ENCODE measurements at regions not wholly inside any gene's neighbourhood (a gene's known extent, or its start where the extent isn't known, plus 50 kb on each side); places are given as distances from the start of the nearest gene placed in this dataset.

DNA sequence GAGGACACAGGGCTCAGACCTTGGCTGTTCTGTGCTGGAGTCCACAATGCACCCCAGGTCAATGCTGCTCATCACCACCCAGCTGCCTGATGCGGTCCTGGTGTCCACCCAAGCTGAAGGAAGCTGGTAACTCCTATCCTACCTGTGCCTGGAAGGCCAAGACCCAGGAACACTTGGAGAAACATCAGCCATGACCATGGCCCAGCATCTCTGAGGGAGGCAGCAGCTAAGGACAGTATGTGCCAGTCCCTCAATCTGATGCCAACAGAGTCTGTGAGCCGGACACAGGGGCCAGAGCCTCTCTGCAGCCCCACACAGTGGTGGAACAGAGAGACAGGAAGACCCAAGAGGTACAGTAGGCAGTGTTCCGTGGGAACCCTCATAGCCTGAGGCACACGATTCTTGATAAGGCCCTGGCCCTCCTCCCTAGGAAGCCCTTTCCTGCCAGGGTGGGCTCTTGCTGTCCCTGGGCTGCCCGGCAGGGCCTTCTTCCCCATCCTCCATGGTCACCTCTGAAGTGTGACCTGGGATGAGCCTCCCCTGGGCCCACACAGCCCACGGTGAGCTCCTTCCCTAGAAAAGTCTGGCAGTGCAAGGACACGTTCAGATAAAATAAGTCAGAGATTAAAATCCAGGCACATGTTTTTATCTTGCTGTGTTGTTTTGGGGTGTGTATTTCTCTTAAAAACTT is 170.7 kb downstream of the THBS2 start:
- DNase-seq (ENCODE audit: low spot score): no peak

DNA sequence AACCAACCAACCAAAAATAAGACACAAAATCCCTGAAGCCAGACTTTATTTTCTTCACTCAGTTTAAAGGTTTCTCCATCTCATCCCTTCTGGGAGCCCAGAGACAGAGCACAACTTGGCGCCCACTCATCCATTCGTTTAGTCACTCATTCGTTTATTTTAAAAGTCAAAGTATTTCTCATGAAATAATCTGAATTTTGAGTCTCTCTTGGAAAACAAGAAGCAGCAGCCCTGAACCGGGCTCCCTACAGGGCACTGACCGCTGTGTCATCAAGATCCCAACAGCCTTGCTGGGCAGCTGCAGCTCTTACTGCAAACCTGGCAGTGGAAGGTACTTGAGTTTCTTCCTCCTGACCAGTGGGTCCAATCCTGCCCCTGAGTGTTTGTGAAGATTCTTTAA is 171.6 kb downstream of the THBS2 start:
- DNase-seq (ENCODE audit: low spot score): no peak

DNA sequence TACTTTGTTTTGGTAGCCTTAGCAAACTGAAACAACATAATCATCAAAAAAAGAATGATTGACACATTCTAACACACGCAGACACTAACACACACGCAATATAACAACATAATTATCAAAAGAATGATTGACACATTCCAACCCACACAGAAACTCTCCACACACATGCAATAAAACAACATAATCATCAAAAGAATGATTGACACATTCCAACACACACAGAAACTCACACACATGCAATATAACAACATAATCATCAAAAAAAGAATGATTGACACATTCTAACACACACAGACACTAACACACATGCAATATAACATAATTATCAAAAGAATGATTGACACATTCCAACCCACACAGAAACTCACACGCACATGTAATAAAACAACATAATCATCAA is 172.4 kb downstream of the THBS2 start:
- no peak for DNase-seq (ENCODE audit: low spot score)

DNA sequence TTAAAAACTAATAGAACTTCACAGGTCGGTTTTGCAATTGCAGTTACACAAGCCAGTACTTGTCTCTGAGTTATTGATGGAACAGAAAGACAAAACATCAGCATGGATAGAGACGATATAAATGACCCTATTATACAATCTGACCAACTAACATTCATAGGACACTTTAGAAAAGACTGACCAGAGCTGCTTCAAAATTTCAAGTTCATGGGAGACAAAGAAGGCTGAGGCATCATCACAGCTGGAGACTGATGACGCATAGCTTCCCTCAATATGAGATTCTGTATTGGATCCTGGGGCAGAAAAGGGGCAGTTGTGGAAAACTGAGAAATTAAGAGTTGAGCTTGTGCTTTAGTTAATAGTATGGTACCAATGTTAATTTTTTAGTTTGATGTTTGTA is 174.0 kb downstream of the THBS2 start:
- DNase-seq (ENCODE audit: low spot score): no peak

DNA sequence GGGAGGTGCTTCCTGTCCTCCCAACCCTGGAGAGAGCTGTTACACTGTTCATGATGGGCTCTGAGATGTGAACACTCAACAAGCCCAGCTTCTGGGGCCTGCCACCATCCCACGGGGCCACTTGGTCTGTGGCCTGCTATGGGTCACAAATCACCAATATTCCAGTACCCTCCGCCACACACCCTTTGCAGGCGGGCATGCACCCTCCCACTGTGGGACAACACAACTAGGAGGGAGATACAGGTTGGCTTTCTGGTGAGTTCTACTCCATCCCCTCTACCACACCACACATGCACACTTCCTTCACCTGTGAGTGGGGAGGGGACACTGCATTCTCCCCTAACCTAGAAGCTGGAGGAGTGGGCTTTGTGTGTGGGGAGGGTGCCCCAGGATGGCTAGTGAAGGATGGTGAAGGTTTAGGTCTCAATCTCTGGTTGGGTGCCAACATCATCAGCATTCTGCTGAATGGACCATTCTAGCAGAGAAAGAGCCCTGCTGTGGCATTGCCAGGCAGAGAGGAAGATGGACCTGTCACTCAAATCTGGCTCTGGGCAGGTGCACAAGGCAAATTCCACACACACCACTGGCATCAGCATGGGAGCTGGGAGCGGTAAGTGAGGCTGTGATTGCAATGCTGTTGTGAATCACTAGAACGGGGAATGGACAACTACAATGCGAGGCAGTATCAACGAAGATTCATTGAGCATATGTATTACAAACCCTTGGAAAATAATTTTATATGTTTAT is 175.1 kb downstream of the THBS2 start:
- DNase-seq (ENCODE audit: low spot score): no peak

DNA sequence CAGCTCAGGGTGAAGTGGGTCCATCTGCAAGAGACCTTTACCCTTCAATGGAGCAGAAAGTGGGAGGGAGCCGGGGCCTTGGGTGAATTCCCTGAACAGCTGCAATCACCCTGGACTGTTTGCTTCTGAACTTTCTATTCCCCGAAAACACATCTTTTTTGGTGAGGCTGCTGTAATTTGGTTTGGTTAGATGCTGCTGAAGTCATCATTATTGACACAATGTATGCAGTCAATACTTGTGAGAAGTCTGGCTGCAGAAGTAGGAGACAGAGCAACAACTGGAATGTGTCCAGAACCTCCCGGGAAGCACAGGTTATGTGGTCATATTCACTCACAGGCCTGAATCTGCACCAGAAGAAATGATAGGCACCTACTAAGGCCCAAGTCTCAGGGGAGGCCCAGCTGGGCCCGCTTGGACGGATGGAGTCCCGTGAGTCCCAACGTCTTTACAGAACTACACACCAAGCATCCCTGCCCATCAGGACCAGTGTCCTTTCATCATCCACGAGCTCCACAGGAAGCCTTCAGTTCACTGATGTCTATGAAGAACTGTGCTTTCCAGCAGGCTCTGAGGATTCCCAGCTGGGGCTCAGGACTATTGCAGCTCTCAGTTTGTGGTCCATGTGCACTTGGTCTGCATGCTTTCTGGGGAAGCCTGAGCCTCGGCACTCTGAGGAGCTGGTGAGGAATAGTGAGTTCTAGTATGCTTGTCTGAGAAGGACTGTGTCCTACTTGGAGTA is 177.6 kb downstream of the THBS2 start:
- no peak for DNase-seq (ENCODE audit: low spot score)

DNA sequence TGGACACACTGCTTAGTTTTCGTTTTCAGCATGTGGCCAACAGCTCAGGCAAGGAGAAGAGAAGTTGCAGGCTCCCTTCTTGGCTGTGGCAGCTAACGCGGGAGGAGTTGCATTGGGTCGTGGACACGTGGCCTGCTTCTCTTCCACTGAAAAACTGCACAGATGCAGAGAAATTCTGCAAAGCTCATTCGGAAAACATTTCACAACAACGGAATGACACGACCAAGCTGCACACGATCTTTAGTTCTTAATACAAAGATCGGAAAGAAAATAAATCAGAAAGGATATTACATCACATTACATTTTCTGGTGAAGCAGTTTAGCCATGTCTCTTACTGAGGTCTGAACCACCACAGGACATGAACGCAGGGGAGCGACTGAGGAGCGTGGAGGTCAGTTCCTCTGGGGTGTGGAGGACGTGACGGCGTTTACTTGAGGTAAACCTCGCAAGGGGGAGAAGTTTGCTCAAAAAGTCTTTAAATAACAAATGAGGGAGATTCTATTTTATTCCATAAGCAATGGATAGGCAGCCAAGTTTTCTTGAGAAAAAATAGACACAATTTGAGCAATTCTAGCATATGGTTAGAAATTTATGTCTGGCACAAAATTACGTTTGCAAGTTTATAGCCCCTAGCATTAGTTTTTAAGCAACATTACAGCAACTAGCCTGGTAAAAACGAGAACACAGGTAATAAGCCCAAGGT is 178.3 kb downstream of the THBS2 start:
- no peak for DNase-seq (ENCODE audit: low spot score)

DNA sequence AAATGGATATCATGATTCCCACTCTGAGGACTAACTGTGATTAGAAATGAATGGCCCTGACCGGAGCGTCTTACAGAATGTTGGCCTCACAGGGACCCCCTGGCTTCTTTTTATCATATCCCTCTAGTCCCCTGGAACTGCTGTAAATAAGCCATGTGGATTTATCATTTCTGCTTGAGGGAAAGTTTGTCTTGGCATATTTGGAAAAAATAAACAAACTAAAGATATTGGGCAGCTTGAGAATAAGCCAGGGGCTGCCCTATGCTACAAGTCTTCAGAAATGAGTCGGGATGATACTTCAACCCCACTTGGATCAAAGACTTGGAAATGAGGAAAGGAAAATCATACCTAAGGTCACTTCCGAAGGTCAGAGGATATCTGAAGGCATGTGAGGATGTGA is 179.1 kb downstream of the THBS2 start:
- DNase-seq (ENCODE audit: low spot score): no peak

DNA sequence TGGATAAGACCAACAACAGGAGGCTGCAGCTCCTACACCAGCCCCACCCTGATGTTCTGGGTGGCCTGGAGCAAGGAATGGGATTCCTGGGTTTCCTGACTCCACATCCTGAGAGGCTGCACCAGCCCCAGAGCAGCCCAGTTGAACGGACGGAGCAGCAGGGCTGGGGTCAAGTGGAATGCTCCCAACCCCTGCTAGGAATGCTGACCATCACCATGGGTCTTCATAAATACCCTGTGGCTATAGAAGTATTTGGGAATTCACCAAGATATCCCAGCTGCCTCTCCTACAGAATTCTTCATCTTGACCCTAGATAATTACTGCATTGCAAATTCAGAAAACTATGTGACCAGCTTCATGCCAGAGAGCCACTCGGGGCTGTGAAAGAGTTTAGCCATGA is 180.3 kb downstream of the THBS2 start:
- no peak for DNase-seq (ENCODE audit: low spot score)

DNA sequence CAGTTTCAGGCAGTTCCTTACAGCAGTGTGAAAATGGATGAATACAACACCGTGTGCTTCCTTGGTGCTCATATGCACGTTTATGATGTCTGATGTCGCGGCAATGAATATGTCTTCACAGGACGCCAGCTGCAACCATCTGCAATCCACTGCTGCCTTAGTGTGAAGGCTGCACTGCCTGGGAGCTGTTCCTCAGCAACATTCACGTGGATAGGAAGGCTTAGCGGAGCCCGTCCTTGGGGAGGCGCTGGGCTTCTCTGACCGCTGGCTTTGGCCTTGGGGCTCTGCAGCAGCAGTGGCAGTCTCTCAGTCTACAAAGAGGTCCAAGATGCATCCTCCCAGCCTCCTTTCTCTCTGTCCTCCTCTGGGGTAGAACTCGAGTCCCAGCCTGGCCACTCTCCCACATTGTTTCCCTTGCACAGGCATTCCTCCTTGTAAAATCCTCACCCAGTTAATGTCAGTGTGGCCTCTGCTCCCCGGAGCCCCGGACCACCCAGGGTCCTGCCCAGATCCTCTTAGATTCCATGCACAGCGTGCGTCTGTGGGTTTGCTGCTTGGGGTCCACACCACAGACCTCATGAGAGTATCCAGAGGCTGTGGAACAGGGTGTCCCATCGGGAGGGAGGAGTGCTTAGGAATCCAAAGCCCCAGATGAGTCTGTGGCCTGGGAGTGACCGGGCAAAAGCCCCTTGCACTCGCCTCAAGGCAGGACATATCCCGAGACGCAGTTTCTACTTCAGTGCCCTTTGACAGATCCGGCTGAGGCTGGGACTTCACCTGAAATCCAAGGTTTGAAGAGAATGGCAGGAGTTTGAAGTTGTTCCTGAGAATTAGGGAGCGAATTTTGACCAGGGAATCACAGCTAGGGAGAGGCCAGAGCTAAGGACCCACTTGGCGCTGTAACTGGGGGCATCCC is 181.3 kb downstream of the THBS2 start:
- no peak for DNase-seq (ENCODE audit: low spot score)

DNA sequence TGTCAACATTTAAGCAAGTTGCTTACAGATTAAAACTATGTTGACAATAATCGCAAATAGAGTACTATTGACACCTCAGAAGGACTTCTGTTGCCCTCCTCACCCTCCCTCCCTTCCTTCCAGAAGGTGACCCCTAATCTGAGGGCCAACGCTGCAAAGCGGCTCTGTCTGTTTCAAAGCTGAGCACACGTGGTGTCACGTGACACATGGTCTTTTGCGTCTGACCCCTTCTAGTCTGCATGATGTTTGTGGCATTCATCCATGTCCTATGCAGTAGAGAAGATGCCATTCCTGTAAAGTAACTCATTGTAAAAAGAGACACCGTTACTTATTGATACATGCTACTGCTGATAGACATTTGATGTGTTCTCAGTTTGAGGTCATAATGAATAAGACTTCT is 182.3 kb downstream of the THBS2 start:
- no peak for DNase-seq (ENCODE audit: low spot score)

DNA sequence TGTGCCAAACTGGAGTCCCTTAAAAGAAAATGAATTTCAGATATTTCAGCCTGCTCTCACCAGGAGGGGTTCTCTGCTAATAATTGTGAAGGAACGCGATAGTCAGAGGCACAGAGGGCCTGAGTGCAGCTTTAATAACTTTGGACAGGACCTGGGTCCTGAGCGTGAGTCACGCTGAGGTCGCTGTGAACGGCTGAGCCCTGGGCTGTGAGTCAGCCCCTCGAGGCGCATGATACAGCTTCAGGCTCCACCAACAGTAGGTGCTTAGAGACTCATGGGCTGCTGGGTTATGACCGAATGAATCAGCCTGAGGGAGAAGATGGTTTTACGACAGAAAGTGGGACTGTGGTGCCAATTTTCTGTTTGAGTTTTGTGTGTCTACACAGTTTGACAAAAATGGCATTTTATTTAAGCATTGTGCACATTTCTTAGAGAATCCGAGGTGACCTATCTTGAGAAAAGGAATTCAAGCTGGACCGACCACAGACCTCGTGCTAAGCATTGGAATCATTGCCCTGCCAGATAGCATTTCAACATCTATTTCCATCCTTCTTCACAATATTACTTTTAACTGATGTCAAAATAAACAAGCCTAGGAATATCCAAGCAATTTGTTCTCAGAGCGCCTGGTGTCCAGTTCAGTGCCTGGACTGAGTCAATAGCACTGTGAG is 183.0 kb downstream of the THBS2 start:
- DNase-seq (ENCODE audit: low spot score): peak; percentile 98

DNA sequence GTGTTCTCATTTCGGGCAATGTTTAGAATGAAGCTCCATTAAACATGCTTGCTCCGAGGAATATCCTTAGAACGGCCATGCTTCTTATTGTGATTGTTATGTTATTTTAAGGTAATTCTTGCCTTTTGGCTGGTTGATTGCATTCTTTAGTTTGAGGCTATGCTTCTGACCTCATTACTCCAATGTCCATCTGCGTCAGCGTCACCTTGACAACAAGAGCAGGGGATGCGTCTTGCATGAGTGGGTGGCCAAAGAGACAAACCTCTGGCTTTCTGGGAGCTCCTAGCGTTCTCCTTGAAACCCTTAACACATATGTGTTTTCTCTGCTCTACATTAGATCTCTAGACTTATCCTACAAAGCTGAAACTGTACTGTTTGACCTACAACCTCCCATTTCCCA is 184.3 kb downstream of the THBS2 start:
- no peak for DNase-seq (ENCODE audit: low spot score)

DNA sequence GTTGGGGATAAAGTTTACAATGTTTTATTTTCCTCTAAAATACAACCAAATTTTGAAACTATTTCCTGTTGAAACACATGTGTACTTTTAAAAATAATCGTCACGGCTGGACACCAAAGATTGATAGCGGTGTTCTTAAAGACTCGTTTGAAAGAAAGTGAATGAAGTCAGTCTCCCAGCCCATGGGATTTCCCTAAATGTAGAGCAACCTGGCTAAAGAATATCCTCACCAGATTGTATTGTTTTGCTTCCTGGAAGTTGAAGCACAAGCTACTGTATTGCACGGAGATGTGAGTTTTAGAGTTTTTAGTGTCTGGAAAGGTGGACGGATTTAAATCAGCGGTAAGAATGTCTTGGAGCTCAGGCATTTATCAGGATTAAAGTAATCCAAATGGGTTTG is 189.5 kb downstream of the THBS2 start:
- no peak for DNase-seq (ENCODE audit: low spot score)

DNA sequence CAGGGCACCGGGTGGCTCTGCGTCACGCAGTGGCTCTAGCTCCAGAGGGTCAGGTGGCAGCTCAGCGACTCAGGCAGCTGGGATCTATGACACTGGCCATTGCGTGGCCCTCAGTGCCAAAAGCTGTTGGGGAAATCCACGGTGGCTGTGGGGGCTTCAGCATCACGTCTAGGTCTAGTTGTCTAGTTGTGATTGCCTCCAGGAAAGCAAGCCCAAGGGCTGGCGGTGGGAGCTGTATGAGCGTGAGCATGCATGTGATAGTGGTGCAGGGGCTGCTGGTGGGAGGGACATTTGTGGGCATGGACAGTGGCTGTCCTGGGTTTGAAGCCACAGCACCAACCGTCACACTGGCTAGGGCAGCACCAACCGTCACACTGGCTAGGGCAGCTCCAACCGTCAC is 191.4 kb downstream of the THBS2 start:
- no peak for DNase-seq (ENCODE audit: low spot score)

DNA sequence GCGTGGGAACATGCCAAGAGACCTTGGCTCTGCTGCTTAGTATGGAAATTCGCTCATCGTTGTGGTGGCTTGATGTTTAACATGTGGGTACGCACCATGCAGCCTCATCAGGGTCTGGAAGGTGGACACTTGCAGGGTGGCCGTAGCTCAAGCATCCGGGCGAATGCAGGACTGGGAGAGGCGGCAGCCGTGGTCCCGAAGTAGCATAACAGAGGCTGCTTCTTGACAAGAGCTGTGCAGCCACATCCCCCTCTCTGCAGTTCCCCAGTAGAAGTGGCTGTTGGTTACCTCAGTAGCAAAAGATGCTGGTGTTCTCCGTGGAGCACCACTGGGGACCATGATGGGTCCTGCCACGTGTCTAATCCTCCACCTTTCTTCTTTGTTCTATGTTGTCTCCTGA is 195.0 kb downstream of the THBS2 start:
- DNase-seq (ENCODE audit: low spot score): no peak

DNA sequence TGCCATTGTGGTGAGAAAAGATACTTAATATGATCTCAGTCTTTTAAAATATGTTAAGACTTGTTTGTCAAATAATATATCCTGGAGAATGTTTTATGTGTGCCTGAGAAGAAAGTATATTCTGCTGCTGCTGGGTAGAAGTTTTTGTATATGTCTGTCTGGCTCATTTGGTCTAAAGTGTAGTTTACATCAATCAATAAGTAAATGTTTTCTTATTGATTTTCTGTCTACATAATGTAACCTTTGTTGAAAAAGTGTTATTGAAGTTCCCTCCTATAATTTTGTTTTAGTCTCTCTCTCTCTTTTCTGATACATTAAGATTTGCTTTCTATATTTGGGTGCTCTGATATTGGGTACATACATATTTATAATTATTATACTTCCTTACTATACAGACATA is 201.2 kb downstream of the THBS2 start:
- no peak for DNase-seq (ENCODE audit: low spot score)

DNA sequence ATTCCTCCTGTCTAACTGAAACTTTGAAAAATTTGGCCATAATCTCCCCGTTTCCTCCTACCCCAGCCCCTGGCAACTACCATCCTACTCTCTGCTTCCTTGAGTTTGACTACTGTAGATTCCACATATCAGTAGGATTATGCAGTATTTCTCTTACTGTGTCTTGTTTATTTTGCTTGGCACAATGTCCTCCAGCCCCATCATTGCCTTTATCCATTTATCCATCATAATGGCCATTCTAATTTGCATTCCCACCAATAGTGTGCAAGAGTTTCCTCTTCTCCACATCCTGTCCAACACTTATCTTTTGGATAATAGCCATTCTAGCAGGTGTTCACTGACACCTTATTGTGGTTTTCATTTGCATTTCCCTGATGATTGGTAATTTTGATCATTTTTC is 202.3 kb downstream of the THBS2 start:
- DNase-seq (ENCODE audit: low spot score): no peak

DNA sequence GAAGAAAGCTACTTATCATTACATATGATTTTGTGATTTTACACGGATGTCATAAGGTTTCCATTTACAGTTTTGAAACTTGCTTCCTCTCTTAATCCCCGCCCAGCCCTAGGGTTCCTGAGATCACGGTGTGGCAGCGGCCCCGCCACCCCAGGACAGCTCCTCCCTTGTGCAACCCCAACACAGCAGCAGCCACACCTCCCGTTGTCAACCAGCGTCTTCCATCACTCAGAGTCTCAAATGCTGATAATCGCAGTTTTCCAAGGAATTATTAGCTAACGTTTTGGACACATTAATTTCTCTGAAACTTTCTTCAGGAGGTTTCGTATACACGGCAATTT is 204.8 kb downstream of the THBS2 start:
- no peak for DNase-seq (ENCODE audit: low spot score)

DNA sequence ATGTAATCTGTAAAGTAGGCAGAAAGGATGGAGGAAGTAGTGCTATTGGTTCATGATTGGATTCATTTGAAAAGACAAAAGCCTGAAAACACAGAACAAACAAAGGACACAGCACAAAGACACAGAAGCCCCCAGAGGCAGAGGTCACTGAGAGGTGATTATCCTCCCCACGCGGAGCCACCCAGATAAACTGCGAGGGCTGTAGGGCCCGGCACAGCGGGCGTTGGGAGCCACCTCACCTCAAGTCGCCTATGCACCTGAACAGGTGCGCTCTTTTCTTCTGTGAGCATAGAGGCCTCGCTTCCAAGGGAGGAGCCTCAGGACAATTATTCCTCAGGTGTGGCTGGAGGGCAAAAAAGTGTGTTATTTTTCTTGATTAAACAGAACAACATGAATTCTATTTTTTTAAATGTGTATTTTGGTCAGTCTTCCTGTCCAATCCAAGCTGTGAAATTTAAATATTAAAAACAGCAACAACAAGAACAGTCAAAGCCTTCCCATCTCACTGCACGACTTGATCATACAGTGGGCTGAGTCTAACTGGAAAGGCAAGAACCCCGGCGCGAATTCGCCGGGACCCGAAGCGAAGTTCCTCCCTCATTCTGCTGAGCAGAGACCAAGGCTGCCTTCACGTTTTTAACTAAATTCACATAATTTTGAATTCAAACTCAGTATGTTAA is 205.3 kb downstream of the THBS2 start:
- DNase-seq (ENCODE audit: low spot score): no peak

DNA sequence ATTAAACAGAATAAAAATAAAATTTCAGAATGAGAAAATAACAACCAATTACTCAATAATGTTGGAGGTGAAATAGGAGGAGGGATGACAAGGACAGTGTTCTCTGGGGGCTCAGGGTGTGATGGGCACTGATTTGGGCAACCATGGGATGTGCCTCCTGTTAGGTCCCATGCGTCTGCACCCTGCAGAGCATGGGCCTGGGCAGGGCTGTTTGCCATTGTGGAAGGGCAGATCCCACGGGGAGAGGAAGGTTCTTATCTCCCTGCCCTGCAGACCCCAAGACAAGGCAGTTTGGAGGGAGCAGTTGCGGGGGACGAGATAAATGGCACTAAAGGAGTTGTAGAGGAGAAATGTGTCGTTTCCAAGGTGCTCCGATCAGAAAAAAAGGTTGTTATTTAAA is 206.3 kb downstream of the THBS2 start:
- no peak for DNase-seq (ENCODE audit: low spot score)
